HUES48 (cell line): ENCODE measurements at regions not wholly inside any gene's neighbourhood (a gene's known extent, or its start where the extent isn't known, plus 50 kb on each side); places are given as distances from the start of the nearest gene placed in this dataset.

Experiments used
- H3K27ac ChIP-seq: one replicate; pipeline ENCODE4 v1.7.0; 2013; ENCODE audit warnings: low read depth, low read length, inconsistent platforms
- H3K27me3 ChIP-seq: 2 replicates; pipeline ENCODE4 v1.6.1; 2013; ENCODE audit warnings: mild to moderate bottlenecking, low read length; ENCODE audit not compliant: control insufficient read depth, insufficient read depth
- H3K36me3 ChIP-seq: 2 replicates; pipeline ENCODE4 v1.6.1; 2013; ENCODE audit warnings: low read length; ENCODE audit not compliant: control insufficient read depth, insufficient read depth
- H3K4me1 ChIP-seq: 2 replicates; pipeline ENCODE4 v1.6.1; 2013; ENCODE audit warnings: mild to moderate bottlenecking, low read length; ENCODE audit not compliant: control insufficient read depth, insufficient read depth
- H3K4me3 ChIP-seq: 2 replicates; pipeline ENCODE4 v1.5.1; 2013; ENCODE audit warnings: mild to moderate bottlenecking, low read depth, low read length
- H3K9ac ChIP-seq: 2 replicates; pipeline ENCODE4 v1.6.1; 2013; ENCODE audit warnings: mild to moderate bottlenecking, low read depth, low read length, moderate library complexity
- H3K9me3 ChIP-seq: 2 replicates; pipeline ENCODE4 v1.6.1; 2013; ENCODE audit warnings: low read length; ENCODE audit not compliant: control insufficient read depth, insufficient read depth

DNA sequence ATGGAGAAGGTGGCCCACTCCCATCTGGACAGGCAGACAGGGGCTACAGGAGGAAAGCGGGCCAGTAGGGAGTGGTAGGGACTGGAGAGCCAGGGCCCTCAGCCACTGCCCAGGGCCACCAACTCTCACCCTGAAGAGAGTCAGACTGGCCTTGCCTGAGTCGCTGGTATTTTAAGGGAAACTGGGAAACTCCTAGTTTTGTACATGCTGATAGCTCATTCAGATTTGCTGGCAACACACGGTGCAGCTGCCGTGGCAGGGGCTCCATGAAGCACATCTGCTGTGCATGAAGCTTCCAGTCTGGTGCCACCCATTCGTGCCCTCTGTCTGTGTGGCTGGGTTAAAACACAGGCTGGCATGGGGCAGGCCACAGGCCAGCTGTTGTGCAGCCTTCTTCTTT, 137.3 kb upstream of the GLI2 start:
- peaks cover 11% of the 10 kb centered on the region for H3K4me1 ChIP-seq

GRCh38 chr2:120599072-120599471, 136.6 kb upstream of the GLI2 start:
- Histone ChIP-seq H3K4me1 (peaks cover 11% of the 10 kb centered on the region), H3K27me3 (peaks cover 6% of the 10 kb centered on the region; the same call in 1 of the 2 replicates), H3K27ac (no peak overlapping the region), H3K9ac (no peak overlapping the region), H3K36me3 (no peaks in the 10 kb centered on the region), H3K9me3 (no peaks in the 10 kb centered on the region), H3K4me3 (no peak overlapping the region)

More for the DNA sequence above, 137.3 kb upstream of the GLI2 start:
- peaks cover 6% of the 10 kb centered on the region; the same call in 1 of the 2 replicates for H3K27me3 ChIP-seq
- H3K9me3 ChIP-seq: no peaks in the 10 kb centered on the region
- H3K36me3 ChIP-seq: no peaks in the 10 kb centered on the region
- H3K4me3 ChIP-seq: no peak overlapping the region
- no peak overlapping the region for H3K27ac ChIP-seq
- H3K9ac ChIP-seq: no peak overlapping the region

DNA sequence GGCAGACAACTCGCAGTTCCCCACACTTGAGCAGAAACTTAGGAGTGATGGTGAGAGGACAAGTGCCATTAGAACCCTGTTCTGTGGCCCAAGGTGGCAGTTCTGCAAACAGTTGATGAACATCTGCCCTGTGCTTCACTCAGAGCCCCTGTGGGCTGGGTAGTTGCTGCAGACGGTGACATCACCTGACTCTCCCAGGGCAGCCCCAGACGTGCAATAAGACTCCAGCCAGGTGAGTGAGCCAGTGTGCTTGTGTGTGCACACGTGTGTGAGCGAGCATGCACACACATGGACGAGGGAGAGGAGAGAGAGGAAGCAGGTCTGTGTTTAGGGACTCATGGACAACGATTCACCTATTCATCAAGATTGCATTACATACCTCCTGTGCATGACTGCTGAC, 136.0 kb upstream of the GLI2 start:
- H3K27me3 ChIP-seq: peaks cover 7% of the 10 kb centered on the region
- H3K9me3 ChIP-seq: no peaks in the 10 kb centered on the region
- H3K4me3 ChIP-seq: no peak overlapping the region
- peaks cover 6% of the 10 kb centered on the region for H3K4me1 ChIP-seq
- no peaks in the 10 kb centered on the region for H3K36me3 ChIP-seq
- H3K27ac ChIP-seq: no peak overlapping the region
- H3K9ac ChIP-seq: no peak overlapping the region

- Histone ChIP-seq H3K36me3 (no peaks in the 10 kb centered on the region), H3K9me3 (no peaks in the 10 kb centered on the region), H3K9ac (no peak overlapping the region), H3K4me1 (peaks cover 6% of the 10 kb centered on the region), H3K4me3 (no peak overlapping the region), H3K27ac (no peak overlapping the region), H3K27me3 (peaks cover 9% of the 10 kb centered on the region)
Measured at GRCh38 chr2:120600335-120600734, 135.3 kb upstream of the GLI2 start.

GRCh38 chr2:120600786-120601185, 134.9 kb upstream of the GLI2 start:
- H3K4me3 ChIP-seq: no peak overlapping the region
- no peaks in the 10 kb centered on the region for H3K36me3 ChIP-seq
- H3K9ac ChIP-seq: no peak overlapping the region
- H3K27me3 ChIP-seq: peaks cover 4% of the 10 kb centered on the region
- no peaks in the 10 kb centered on the region for H3K9me3 ChIP-seq
- H3K27ac ChIP-seq: no peak overlapping the region
- H3K4me1 ChIP-seq: peaks cover 6% of the 10 kb centered on the region

DNA sequence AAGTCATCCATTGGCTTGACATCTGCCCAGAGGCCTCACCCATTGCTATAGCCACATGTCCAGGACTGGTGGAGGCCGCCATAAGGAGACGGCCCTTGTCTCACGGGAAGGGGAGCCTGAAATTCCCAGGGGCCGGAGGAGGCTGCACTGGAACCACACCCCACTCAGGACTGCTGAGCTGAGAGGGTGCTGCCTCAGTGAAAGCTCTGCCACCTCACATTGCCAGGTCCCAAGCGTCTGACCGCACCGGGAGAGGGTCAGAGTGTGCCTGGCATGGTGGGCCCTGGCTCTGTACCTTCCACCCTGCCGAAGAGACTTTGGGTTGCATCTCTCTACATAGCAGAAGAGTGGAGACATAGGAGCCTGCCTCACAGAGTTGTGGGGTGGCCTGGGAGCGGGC, 134.1 kb upstream of the GLI2 start:
- Histone ChIP-seq H3K4me1 (peaks cover 6% of the 10 kb centered on the region), H3K9me3 (no peaks in the 10 kb centered on the region), H3K4me3 (no peak overlapping the region), H3K36me3 (no peaks in the 10 kb centered on the region), H3K27me3 (peaks cover 3% of the 10 kb centered on the region), H3K27ac (no peak overlapping the region), H3K9ac (no peak overlapping the region)

DNA sequence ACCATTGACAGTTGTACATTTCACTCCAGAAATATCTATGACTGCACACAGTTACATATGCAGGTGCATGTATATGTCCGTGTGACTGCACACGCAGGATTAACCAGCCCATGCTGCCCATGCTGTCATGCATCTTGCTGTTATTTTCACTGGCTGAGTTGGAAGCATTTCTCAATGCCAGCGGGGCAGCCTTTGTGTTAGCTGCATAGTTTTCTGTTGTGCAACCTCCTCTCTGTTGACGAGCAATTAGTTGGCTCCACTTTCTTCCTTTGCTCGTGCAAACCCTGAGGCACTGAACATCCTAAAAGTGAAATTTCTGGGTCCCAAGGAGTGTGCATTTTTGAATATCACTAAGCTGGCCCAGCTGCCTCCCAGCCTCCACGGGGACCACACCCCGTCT, 133.4 kb upstream of the GLI2 start:
- no peak overlapping the region for H3K27ac ChIP-seq
- H3K36me3 ChIP-seq: no peaks in the 10 kb centered on the region
- peaks cover 6% of the 10 kb centered on the region for H3K4me1 ChIP-seq
- H3K27me3 ChIP-seq: peaks cover 3% of the 10 kb centered on the region
- no peak overlapping the region for H3K9ac ChIP-seq
- no peaks in the 10 kb centered on the region for H3K9me3 ChIP-seq
- no peak overlapping the region for H3K4me3 ChIP-seq

- Histone ChIP-seq H3K9ac (no peak overlapping the region), H3K9me3 (no peaks in the 10 kb centered on the region), H3K27me3 (peaks cover 3% of the 10 kb centered on the region), H3K36me3 (no peaks in the 10 kb centered on the region), H3K4me1 (peaks cover 6% of the 10 kb centered on the region), H3K27ac (no peak overlapping the region), H3K4me3 (no peak overlapping the region)
Measured at GRCh38 chr2:120604767-120605166, 130.9 kb upstream of the GLI2 start.

DNA sequence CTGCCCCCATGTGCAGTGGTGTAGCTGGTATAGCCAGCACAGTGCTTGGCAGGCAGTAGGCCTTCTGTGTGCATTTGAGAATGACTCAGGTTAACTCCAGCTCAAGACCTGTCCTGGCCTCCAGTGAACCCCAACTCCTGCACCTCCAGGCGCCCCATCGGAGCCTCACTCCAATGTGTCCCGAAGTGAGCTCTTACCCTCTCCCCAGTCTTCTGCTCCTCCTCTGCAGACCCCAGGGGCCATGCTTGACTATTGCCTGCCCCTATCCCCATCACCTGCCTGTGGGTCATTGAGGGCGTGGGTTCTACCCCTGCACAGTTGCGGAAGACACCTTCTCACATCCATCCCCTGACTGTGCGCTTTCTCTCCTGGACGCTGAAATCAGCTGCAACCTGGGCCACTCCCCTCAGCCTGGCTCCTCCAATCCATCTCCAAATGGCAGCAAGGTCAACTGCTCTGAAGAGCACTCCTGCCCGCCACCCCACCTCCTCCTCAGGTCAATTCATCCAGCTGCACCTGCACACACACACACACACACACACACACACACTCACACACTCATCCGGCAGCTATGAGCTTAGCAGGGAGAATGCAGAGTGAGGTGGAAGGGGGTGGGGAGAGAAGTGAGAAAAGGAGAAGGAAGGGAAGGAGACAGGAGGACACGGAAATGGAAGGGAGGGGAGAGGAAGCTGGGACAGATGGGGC, 130.3 kb upstream of the GLI2 start:
- Histone ChIP-seq H3K9ac (no peak overlapping the region), H3K4me3 (no peak overlapping the region), H3K27ac (no peak overlapping the region), H3K36me3 (no peaks in the 10 kb centered on the region), H3K9me3 (no peaks in the 10 kb centered on the region), H3K27me3 (peaks cover 6% of the 10 kb centered on the region), H3K4me1 (peaks cover 11% of the 10 kb centered on the region)

DNA sequence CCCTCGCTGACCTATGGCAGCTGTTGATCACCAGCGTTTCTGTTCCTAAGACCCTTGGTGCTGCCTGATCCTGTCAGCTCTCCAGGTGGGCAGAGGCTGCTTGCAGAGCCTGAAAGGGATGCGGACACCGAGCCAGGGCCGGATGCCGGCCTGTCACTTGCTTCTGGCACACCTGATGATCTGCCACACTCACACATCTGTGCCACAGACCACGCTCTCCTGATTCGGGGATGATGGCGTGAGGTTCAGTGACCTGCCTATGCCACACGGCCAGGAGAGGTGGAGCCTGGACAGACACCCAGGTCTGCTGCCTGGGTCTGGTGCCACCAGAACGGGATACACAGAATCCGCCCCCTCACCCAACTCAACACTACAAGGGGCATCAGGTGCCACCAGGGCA, 129.4 kb upstream of the GLI2 start:
- H3K36me3 ChIP-seq: no peaks in the 10 kb centered on the region
- H3K4me3 ChIP-seq: no peak overlapping the region
- no peak overlapping the region for H3K9ac ChIP-seq
- H3K4me1 ChIP-seq: peaks cover 11% of the 10 kb centered on the region
- H3K27me3 ChIP-seq: peaks cover 14% of the 10 kb centered on the region
- H3K27ac ChIP-seq: no peak overlapping the region
- H3K9me3 ChIP-seq: no peaks in the 10 kb centered on the region

GRCh38 chr2:120606931-120607330, 128.7 kb upstream of the GLI2 start:
- H3K4me1 ChIP-seq: peaks cover 11% of the 10 kb centered on the region
- H3K27ac ChIP-seq: no peak overlapping the region
- H3K36me3 ChIP-seq: no peaks in the 10 kb centered on the region
- H3K4me3 ChIP-seq: no peak overlapping the region
- H3K9me3 ChIP-seq: no peaks in the 10 kb centered on the region
- H3K9ac ChIP-seq: no peak overlapping the region
- peaks cover 19% of the 10 kb centered on the region for H3K27me3 ChIP-seq
